Activated CD4-positive, alpha-beta T cell treated with anti-CD3 and anti-CD28 coated beads, Interleukin-2, amount 50 U/mL, for 4 hours (primary cell): ENCODE measurements at regions not wholly inside any gene's neighbourhood (a gene's known extent, or its start where the extent isn't known, plus 50 kb on each side); places are given as distances from the start of the nearest gene placed in this dataset.
"Not testable (repeated sequence)": the region's sequence is repeated elsewhere in the genome, so short reads cannot be mapped to it uniquely, and the experiment has no call there.

Source experiments
- DNase-seq, 2 experiments: peaks; one replicate each; pipeline ENCODE4 v3.0.0-alpha.2; 2020

DNA sequence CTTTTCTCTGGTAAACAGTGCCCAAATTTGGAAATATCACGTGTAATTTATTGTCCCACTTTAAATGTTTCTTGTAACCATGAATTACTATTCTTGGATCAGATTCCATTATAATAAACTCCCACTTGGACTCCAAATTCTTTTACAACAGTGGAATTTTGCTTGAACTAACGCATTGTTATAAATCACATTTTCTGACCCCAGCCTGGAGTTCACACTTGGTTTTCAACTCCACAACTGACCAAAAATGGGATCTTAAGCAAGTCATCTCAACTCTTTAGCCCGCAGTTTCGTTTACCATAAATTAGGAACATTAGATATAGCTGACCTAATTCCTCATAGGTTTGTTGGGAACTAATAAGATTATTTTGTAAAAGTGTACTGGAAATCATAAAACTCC lies 336.8 kb upstream of the NCAM1 start:
- DNase-seq: no peak

DNA sequence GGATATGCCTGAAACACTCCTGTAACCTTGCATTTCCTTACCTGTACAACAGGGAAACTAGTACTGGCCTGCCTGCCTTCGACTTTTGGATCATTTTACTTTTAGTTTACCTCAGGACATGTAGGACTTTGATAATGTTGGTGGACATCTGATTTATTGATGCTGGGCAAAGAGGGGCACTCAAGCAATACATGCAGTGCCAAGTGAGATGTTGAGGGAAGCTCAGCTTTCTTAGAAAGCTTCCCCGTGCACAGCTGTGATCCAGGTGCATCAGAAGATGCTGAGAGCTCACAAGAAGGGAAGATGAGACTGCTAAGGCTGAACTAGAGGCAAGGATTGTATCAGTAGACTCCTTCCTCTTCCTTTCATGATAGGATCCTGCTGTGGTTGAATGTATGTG lies 336.2 kb upstream of the NCAM1 start:
- DNase-seq: not testable (repeated sequence)

DNA sequence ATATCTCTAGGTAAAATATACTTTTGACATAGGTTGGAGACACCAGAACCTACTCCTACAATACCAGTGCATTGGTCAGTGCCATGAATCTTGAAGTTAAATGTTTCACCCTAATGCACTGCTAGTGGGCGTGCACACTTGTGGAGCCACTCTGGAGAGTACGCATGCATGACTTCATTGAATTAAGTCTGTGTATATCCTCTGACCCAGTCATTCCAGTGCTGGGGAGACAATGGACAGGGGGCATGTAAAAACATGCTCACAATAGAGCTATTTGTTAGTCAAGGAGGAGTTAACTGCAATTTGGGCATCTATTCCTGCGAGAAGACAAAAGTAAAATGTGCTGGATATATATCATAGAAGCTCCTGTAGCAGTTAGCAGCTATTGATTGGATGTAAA lies 335.4 kb upstream of the NCAM1 start:
- DNase-seq: no peak

DNA sequence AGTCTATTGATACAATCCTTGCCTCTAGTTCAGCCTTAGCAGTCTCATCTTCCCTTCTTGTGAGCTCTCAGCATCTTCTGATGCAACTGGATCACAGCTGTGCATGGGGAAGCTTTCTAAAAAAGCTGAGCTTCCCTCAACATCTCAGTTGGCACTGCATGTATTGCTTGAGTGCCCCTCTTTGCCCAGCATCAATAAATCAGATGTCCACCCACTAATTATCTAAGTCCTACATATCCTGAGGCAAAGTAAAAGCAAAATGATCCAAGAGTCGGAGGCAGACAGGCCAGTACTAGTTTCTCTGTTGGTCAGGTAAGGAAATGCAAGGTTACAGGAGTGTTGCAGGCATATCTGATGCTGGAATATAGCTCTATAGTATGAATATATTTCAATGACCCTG lies 334.5 kb upstream of the NCAM1 start:
- no peak for DNase-seq

DNA sequence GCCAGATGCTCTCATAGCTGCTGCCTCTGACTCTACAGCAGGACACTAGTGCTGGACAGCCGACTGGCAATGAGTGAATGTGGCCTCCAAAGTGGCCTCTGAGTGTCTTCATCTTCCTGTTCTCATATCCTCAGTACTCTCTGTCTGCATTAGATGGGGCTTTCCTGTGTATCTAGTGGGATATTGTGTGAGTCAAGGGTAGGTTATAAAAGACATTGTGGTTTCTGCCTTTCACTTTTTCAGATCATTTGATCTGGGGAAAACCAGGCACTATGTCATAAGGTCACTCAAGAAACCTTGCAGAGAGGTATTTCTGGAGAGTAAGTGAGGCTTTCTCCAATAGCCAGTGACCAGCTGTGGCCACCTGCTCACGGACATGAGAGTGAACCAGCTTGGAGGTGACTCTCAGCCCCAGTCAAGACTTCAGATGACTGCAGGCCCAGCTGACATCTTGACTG lies 333.6 kb upstream of the NCAM1 start:
- DNase-seq: no peak

DNA sequence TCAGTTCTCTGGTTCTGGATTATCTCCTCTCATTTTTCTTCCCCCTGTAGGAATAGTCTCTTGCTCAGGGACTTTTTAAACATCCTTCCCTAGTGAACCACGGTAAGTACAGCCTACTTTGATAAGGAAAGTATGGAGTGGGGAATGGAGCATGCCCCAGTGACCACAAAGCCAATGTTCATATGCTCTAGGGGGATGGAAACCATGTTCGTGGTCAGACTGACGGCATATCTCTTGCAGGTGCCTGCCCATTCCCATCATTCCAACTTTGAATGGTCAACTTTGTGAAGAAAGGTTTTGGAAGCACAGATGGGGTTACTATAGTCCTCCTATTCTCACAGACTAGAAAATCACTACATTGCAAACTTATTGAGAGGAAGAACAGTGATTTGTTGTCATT lies 332.5 kb upstream of the NCAM1 start:
- DNase-seq: no peak

DNA sequence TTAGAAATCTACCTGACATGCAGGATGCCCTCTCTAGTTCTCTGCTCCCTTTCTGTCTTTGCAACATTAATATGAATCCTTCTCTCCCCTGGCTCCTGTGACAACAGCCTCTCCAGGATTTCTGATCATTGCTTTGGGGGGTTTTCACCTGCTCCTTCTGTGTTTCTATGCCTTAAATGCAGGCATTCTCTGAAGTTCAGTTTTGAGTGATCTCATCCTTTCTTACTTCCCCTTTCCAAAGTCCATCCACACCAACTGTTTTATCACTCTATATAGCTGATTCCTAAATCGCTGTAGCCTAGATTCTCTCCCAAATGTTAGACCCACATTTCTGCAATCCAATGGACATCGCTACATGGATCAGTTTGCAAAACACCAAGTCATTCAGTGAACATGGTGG lies 330.7 kb upstream of the NCAM1 start:
- DNase-seq: no peak

DNA sequence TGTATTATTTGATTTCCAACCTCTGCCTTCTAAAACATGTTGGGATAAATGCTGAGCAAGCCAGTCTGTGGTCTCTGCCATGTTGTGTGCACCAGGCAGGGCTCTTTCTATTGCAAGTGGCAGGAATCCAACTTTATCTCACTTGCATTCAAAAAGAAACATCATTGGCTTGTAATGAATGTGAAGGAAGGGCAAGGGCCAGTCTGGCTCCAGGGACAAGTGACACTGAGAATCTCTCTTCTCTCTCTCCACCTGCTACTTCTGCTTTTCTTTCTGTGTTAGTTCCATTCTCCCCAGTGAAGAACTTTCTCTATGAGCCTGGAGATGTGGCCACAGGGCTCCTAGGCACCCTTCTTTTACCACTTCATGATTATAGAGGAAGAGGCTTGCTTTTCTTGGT lies 329.9 kb upstream of the NCAM1 start:
- DNase-seq: no peak

DNA sequence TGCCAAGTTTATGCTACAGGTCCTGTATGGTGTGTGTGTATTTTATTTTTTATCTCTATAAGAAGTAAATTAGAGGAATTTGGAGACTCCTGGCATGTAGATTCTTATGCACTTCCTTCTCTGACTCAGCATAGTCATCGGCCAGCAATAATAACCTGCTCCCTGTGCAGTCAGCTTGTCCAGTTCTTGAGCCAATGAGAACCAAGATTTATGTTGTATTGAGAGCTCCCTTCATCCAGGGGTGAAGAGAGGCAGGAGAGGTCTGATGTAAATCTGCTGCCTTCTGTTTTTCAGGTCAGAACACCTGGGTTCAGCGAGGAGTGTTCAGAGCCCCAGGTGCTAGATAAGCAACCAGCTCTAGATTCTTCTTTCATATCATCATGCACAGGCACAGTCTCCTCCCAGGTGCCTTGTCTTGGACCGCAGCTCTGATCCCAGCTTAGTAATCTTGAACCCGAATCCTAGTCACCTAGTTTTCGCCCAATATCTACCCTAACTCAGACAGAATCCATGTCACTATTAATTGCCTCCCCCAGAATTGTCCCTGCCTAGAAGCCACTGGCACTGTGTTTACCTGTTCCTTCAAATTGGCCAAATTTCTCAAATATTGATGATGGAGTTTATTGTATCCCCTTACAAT lies 328.2 kb upstream of the NCAM1 start:
- DNase-seq: no peak

DNA sequence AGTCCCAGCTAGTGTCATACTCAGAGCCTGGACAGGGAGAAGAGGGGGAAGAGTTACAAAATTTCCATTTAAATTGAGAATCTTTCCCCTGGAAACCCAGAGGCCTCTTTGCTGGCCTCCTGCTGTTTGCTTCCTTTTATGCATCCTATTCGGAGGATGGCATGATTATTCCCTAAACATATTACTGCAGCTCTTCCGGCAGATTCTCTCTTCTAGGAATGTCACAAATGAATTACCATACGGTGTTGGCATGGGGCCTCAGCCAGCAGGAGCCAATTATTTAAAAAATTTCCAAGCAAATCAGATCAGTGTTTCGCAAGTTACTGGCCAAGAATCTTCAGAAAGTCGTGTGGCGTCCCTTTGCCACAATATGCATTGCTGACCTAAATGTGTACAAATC lies 326.7 kb upstream of the NCAM1 start:
- DNase-seq: no peak

DNA sequence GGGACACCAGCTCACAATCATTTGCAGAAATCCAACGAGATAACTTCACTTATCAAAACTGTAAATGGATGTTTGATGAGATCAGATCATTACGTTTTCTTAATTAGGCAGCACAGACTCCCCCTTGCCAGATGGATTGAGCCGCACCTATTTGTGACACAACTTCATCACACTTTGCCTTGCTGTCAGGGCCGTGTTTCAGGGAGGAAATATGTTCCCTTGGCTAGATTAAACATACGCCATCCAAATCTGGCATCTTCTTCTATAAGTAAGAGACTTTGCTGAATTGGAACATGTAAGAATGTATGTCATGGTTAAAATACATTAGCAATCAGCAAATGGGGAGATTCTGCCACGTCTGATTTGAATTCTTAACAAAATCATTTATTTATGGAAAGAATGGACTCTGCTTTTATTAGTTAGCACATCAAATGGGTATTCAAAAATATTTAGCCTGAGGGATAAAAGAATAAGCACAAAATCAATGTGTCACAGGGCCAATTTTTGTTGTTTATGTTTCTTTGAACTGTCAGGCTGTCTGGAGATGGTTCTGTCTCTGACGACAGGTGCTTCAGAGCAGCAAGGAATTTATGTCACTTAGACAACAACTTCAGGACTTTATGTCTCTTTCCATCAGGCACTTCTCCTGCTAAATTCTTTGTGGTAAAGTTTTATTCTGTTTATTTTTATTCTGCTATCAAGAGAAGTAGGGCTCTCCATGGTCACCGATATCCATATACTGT lies 326.1 kb upstream of the NCAM1 start:
- DNase-seq: no peak

DNA sequence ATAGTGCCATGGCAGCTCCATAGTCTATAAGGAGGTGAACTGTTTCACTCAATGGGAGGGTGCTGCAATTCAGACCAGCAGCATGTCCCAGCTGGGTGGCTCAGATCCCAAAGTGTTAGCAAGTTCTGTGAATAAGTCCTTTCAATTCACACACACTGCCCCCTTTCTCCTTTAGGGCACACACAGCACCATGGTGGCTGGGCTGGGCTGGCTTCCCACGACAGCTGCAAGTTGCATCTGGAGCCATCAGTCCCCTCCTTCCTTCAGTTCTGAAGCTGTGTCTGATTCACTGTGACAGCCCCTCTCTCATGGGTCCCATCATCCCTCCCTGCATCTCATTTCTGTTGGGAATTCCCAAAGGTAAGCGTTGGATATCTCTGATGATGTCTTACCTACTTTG lies 324.1 kb upstream of the NCAM1 start:
- no peak for DNase-seq

DNA sequence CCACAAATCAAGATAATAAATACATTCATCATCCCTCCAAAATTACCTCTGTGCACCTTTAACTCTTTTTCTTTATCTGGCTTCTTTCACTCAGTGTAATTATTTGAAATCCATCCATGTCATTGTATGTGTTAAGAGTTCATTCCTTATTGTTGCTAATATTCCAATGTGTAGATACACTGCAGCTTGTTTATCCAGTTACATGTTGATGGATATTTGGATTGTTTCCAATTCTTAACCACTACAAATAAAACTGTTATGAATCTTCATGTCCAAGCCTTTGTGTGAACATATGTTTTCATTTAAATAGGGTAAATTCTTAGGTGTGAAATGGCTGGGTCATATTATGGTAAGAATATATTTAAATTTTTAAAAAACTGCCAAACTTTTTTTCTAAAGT lies 323.3 kb upstream of the NCAM1 start:
- no peak for DNase-seq

DNA sequence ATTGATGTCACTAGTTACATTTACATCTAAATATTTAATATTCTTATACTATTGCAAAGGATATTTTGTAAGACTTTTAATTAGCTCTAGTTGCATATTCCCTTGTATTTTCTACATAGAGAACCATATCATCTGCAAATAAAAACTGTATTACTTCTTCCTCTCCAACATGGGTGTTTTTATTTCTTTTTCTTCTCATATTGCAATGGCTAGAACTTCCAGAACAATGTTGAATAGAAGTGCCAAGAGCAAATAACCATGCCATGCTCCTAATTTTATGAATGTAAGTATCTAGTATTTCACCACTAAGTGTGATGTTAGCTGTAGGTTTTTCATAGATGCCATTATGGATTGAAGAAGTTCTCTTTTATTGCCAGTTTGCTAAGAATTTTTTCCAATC lies 321.8 kb upstream of the NCAM1 start:
- no peak for DNase-seq

DNA sequence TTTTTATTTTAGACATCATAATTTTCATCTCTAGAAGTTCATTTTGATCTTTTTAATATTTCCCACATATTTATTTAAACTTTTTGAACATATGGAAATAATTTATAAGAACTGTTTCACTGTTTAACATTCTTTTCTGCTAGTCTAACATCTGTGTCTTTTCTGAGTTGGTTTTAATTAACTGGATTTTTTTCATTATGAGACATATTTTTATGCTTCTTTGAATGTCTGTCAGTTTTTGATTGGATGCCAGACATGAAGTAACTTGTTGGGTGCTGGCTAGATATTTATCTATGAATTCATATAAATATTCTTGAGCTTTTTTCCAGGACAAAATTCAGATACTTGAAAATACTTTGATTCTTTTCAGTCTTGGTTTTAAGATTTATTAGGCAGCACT lies 317.8 kb upstream of the NCAM1 start:
- DNase-seq: no peak

DNA sequence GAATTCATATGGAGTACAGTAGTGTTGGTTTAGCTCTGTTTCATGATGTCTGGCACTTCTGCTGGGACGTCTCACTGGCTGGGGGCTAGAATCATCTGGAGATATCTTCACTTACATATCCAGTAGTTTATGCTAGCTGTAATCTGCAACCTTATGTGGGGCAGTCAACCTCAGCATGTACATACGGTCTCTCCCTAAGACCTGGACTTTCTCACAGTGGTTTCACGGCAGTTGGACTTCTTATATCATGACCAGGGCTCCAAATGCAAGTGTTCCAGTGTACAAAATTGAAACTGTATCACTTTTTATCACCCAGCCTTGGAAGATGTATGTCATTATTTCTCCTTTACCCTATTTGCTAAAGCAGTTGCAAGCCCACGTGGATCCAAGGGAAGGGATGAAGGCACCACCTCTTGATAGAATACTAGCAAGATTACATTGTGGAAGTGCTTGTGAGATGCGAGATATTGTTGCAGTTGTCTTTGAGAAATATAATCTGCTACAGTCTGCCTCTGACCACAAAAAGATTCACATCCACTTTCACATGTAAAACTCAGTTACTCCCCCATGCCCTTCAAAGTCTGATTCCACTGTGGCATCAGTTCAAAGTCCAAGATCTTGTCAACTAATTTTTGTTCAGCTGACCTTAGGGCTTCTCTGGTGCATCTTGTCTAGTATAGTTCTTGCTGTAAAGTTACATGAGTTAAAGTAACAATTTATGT lies 316.6 kb upstream of the NCAM1 start:
- DNase-seq: no peak

DNA sequence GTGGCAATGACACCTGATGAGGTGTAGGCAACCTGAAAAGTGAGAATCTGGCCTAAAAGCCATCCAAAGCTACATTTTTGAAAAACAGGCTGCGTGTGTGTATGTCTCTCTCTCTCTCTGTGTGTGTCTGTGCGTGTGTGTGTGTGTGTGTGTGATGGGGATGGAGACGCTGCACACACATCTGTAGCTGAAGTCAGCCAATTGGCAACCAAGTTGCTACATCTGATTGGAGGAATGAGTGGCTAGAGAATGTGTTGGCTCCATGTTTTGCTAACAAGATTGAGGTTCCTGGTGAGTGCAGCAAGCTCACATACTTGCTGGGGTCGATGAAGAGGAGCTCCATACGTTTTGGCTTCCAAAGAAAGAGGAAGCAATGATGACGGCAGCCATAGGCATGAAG lies 311.4 kb upstream of the NCAM1 start:
- DNase-seq: no peak

DNA sequence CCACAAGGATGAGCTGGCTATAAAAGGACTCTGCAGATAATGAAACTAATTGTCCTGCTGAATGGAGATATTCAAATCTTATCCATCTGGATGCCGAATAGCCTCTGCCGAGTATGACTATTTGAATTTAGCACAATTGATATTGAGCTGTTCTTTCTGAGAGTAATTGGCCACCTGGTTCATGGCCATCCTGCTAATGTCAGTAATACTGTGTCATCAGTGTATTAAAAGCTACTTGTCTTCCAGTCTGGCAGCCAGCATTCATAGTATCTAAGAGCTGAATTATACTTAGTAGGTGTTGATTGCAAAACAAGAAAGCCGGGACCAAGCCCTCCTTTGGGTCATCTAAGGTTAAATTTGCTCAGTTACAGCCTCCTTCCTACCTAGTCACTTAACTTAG lies 310.7 kb upstream of the NCAM1 start:
- no peak for DNase-seq

DNA sequence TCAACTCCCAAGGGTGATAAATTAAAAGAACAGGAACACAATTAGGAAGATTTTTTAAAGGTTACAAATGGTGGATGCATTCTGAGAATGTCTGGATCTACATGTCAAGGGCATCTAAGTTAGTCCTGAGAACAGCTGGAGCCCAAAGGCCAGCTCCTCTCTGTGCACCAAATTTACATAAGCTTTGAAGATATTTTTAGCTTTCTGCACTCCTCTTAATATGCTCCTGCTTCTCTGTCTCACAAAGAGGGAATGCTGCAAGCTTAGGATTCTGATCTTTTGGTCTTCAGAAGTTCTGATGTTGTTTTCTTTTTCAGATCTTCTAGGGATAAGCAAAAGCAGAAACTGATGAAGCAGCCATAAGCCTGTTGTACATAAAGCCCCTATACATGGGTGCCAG lies 309.8 kb upstream of the NCAM1 start:
- DNase-seq: no peak

DNA sequence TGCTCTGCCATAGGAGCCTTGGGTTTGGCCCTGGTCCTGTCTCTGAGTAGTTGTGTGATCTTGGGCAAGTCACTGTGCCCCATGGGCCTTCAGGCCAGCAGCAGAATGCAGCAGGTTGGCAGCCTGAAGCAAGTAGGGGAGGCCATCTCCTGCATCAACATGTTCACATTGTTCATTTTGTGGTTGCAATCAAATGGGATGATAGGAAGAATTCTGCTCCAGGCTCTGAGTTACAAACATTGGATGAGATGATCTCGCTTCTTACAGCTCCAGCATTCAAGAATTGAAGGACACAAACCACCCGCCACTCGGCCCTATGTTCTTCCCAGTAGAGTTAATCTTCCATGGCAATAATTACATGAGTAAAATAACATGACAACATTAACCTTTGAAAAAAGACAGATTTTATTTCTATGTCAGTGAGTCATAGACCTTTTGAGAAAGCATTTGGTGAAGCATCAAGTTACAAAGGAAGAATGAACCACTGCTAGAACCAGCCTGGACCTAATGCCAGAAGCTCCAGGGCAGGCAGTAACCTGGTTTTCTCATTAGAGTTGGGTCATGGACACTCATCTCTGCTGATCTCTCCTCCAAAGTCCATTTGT lies 308.3 kb upstream of the NCAM1 start:
- DNase-seq: no peak

DNA sequence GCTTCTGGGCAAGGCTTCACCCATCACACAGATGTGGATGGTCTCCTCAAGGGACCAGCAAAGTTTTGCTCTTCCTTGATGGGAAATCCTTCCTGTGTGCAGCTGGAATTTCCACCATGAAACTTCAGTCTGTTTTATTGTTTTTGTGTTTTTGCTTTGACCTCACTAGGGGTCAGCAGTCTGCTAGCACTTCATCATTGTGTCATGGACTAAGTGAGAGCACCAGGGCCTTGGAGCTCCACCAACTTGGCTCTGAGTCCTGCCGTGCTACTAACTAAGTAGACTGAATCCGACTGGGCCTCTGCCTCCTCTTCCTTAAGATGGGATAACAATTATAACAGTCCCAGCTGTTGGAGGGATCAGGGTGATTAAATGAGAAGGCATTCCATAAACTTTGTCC lies 305.8 kb upstream of the NCAM1 start:
- no peak for DNase-seq

DNA sequence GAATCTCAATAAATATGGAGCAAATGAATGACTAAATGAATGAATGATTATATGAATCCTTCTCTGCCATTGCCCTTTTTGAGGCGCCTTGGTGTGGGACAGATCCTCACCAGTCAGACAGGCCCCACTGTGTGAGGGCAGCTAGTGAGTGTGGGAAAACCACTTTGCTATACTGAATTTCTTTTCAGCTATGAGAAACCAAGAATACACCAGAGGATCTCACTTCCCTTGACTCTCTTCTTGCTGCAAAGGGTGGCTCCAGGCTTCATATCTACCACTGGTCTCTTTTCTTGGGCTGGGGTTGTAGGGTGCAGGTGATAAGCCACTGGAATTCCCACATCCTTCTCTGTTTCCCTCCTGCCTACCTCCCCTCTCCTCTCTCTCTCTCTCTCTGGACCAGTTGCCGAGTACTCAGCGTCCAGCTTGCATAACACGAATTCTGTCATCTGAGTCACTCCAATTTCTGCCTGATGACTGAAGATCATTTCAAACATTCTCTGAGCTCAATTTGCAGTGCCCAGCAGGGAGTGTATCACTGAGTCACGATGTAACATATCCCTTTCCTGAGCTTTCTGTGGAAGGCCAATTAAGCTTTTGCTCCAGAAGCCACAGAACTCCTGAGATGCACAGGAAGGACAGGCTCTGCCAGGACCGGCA lies 304.3 kb upstream of the NCAM1 start:
- no peak for DNase-seq

DNA sequence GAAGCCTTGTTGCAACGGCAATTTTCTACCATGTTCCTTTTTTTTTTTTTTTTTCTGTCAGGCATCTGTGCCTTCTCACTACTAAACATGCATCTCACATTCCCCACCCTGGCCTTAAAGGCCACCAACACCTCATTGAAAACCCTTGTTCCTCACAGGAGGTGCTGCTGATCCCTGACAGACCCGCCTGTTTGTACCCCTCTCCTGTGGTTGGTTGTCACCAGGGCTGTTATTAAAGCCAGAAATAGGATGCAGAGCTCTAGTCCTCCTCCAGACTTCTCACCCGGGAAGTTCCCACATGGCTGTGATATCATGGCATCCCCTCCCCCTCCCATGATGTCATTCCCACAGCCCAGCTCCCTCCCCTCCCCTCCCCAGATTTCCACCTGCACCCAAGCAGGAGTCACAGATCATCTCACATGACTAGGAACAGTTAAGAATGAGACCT lies 302.8 kb upstream of the NCAM1 start:
- DNase-seq: no peak
